SW480 (cell line): ENCODE measurements at regions not wholly inside any gene's neighbourhood (a gene's known extent, or its start where the extent isn't known, plus 50 kb on each side); places are given as distances from the start of the nearest gene placed in this dataset.
"Not testable (repeated sequence)": the region's sequence is repeated elsewhere in the genome, so short reads cannot be mapped to it uniquely, and the experiment has no call there.

Experiments
- DNase-seq: peaks from one replicate; pipeline ENCODE4 v3.0.0-alpha.2; 2016; ENCODE audit warnings: low spot score

DNA sequence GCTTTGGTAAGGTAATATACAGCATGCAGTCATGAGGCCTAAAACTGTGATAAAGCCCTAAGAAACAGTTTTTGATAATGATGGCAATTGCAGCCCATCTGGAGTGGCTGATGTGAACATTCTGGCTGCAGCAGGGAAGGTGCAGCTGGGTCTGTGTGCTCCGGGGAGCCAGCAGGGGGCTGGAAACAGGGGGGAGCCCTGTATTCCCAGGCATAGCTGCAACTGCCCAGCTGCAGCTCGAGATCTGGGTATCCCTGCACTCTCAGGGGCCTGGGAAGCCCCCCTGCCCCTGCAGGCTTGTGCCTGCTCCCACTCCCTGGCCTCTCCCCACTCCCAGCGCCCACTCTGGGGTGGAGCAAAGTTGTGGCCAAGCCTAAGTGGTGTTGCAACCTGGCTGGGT, 95.6 kb downstream of the RRAGB start:
- DNase-seq = no peak

DNA sequence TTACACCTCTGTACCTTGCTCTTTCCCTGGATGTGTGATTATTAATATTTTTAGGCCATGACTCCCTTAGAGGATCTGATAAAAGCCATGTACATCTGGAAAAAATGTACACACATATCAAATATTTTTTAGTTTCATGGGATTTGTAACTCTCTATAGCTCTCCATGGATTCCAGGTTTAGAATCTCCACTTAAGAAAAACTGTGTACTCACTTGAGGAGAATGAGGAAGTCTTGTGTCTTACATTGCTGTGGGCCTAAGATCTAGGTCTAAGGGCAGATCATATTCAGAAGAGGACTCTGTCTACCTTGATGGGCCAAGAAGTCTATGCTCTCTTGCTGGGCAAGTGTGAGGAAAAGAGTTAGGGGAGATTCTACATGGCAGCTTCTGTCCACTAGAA, 98.0 kb downstream of the RRAGB start:
- DNase-seq = no peak

DNA sequence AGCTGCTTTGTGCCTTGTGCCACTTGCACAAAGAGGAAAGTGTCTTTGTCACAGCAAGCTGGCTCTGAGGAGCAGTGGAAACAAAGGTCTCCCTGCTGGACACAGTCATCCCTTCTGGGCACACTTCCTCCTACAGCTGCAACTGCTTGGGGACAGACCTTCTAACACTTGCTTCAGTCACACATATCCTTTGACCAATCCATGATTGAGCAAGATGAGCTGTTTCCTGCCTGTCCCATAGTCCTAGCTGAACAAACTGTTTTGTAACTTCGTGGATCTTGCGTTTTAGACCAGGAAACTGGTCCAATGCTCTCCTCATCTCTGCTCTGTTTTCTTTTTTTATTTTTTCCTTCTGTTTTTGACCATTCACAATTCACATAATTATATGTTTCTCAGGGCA, 98.5 kb downstream of the RRAGB start:
- DNase-seq = no peak

DNA sequence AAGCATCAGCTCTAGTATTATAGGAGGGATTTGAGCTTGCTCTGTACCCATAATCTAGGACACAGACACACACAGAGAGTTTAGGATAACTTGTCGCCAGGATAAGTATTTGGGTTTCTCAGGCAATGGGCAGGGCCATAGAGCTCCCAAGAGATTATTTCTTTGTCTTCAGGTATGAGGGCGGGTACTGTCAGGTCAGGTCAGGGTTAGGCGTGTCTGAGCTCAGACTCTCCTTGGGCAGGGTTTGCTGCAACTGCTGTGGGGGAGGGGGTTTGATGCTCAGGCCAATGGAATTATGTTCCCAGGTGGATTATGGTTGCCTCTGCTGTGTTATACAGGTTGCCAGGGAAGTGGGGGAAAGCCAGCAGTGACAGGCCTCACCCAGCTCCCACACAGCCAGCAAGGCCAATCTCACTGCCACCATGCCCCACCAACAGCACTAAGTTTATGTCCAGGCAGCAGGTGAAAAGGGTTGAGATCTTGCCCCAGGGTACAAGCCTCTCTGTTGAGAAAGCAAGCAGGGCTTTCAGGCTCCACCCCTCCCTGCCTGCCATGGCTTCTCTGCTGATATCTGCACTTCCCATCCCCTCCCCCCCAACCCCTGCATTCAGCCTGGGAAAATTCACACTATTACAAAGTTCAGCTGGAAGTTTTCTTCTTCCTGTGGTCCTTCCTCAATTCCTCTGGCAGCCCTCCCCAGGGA, 101.3 kb downstream of the RRAGB start:
- no peak for DNase-seq

DNA sequence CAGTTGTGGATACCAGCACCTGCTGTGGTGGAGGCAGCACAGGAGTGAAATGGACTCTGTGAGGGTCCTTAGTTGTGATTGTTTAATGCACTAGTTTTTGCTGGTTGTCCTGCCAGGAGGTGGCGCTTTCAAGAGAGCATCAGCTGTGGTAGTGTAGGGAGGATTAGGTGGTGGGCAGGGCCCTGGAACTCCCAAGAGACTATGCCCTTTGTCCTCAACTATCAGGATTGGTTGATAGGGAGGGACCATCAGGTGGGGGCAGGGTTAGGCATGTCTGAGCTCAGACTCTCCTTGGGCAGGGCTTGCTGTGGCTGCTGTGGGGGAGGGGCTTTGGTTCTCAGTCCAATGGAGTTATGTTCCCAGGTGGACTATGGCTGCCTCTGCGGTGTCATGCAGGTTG, 121.9 kb downstream of the RRAGB start:
- DNase-seq = peak; percentile 9

DNA sequence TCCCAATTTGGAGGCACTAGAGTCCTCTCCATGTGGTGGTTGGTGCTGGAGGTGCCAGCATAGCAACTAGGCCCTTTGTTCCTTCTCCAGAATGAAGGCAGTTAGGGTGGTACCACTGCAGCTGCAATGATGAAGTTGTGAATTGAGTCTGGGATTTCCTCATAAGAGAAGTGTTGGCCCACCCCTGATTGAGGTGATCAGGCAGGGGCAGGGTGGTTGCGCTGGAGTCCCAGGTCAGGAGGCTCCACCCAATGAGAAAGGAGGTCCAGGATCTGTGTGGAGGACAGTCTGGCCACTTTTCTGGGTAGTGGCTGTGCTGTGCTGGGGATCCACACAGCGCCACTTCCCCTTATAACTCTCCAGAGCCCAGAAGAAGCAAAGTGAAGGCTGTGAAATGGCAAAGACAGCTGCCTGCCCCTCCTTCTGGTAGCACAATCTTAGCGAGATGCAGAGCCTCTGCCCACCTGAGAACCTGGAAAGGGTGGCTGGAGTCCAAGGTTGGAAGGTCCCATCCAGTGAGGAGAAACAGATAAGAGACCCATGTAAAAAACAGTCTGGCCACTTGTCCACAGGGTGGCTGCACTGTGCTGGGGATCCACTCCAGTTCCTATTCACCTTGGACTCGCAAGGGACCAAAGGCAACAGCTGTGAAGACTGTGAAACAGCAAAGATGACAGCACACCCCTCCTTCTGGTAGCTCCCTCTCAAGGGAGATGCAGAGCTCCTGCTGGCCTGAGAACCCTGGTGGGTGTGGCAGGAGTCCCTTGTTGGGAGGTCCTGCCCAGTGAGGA, 124.6 kb downstream of the RRAGB start:
- no peak for DNase-seq

DNA sequence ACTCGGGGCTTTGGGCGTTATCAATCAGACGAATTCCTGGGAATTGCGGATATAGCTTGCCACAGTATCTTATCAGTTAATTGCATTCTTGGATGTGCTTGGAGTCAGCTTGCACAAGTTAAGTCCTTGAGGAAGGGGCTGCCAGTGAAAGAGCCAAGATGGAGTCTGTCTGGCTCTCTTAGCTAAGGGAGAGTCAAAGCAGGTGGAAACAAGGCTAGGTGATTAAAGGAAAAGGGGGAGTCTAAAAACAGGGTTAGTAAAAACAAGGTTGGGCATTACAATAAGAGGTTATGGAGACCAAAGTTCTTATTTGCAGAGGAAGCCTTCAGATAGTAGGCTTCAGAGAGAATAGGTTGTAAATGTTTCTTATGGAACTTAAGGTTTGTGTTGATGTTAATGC, 149.2 kb downstream of the RRAGB start:
- DNase-seq = not testable (repeated sequence)

DNA sequence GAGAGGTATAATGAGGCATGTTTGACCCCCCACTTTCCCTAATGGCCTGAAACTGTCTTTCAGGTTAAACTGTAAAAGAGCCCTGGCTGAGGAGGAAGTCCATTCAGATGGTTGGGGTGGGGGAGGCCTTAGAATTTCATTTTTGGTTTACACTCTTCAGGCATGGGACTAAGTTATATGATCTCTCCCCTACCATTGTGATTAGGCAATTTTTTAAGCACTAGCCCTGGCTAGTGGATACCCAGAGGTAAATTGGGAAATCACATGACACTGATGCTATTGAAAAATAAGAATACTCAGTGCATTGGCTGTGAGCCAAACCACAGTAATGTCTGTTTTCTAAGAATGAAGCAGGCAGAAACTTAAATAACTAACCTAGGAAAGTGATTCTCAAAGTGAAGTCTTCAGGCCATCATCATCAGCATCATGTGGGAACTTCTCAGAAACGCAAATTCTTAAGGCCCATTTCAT, 149.7 kb downstream of the RRAGB start:
- DNase-seq = no peak

DNA sequence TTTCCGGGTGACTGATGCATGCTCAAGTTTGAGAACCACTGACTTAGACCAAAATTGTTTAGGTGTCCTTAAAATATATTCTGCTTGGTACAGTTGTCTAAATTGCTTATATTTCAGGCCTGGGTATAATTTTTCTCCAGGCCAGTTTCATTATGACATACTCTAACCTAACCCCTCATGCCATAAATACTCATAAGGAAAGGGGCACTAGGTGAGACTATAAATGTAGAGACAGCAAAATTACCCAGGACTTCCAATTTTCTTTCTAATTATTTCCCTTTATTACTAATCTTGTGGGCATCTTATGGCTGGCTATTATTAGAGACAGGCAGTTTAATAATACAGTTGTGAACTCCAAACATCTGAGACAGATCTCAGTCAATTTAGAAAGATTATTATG, 150.2 kb downstream of the RRAGB start:
- DNase-seq = no peak

DNA sequence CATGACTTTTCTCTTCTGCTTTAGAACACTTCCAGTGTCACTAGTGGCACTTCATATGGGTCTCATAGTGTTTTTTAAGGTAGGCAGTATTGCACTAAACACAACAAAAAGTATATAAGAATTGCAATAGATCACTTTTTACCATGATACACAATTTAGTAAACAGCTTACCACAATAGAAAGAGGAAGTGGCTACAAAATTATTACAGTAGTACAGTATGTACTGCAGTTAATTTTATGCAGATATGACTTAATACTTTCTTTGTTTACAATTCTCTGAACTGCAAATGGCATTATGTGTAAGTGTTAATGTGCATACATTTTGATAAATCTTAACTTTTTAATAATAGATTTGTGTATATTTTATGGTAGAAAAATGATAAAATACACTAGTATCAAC, 157.3 kb downstream of the RRAGB start:
- DNase-seq = no peak

DNA sequence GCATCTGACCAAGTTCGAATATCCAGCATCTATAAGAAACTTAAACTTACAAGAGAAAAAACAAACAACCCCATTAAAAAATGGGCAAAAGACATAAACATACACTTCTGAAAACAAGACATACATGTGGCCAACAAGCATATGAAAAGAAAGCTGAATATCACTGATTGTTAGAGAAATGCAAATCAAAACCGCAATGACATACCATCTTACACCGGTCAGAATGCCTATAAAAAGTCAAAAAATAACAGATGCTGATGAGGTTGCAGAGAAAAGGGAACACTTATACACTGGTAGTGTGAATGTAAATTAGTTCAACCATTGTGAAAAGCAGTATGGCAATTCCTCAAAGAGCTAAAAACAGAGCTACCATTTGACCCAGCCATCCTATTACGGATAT, 166.0 kb downstream of the RRAGB start:
- DNase-seq = not testable (repeated sequence)

DNA sequence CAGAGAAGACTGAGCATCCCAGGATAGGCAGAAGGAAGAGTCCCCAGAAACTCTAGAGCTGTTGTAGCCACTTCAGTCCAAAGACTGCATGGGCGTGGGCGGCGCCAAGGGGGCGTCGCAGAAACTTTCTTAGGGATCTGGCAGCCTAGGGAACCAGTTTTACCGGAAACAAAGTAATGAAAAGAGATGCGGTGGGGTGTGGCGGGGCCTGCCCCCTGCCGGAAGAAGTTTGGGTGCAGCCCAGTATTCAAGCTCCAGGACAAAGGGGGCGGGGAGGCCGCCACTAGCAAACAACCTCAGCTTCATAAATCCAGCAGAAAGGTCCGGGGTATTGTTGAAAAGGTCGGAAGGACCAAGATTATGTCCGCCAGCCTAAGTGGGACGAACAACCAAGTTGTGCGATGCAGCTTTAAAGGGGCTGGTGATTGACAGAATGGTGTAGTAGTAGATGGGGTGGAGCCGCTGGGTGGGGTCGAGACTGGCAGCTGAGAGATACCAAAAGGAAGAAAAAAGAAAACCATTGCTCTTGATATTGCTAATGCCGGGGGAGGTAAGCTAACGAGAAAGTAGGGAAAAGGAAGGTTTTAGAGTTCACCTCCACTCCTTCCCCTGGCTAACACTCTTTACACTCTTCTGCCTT, 190.5 kb downstream of the RRAGB start:
- peak; percentile 27 for DNase-seq

DNA sequence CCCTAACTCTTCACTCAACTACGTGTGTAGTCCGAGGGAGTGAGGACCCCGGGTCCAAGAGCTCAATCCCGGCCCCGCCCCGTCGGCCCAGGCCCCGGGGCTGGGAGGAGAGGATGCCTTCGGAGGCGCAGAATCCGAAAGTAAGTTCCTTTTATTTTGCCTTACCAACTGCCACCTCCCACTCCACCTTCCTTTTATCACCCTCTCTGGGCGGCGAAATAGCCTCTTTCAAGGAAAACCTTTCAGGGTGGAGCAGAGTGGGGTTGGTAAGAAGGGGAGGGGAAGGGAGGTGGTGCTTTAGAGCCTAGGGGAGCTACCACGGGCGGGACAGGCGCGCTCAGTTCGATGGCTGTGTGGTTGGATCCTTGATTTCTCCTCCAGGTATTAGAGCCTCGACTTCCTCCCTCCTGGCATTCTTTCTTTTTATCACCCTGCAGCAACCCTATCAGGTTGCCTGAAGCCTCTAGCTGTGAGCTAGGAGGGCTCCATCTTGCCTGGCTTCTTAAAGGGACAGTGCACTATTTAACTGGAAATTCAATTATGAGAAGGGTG, 191.2 kb downstream of the RRAGB start:
- peak; percentile 41 for DNase-seq

DNA sequence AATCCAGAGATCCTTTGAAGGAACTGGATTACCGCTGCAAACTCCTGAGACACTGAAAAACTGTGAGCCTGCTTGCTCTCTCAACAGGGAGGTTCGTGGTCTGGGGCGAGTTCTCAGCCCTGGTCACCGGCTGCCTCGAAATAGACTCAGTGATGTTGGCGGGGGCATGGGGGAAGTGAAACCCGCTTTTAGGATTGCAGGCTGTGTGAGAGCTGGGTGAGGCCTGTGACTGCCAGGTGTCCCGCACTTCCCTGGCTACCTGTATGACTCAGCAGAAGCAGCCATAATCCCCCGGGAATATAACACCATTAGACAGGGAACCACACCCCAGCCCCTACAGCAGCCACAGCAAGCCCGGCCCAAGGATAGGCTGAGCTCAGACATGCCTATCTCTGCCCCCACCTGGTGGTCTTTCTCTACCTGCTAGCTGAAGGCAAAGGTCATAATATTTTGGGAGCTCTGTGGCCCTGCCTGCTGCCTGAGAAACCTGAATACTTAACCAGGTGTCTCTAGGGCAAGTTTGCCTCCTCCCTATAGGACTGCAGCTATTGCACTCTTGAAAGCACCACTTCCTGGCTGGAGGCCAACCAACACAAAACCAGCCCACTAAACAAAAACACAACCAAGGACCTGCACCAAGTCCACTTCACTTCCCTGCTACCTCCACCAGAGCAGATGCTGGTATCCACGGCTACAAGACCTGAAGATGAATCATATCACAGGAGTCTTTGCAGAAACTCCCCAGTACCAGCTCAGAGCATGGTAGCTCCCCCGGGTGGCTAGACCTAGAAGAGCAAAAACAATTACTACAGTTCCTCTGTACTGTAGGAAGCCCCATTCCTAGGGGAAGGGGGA, 202.0 kb downstream of the RRAGB start:
- DNase-seq = no peak

DNA sequence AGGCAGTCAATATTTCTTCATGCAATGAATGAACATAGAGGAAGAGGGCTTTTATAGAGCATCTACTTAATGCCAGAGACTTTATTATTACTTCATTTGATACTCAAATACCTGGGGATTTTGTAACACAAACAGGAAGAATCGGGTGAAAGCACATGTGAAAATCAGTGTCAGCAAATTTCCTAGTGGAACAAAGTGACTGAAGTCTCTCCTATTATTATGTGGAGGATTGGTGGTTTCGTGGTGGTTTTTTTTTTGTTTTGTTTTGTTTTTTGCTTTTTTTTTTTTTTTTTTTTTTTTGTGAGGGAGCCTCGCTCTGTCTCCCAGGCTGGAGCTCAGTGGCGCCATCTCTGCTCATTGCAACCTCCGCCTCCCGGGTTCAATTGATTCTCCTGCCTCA, 207.0 kb downstream of the RRAGB start:
- no peak for DNase-seq

DNA sequence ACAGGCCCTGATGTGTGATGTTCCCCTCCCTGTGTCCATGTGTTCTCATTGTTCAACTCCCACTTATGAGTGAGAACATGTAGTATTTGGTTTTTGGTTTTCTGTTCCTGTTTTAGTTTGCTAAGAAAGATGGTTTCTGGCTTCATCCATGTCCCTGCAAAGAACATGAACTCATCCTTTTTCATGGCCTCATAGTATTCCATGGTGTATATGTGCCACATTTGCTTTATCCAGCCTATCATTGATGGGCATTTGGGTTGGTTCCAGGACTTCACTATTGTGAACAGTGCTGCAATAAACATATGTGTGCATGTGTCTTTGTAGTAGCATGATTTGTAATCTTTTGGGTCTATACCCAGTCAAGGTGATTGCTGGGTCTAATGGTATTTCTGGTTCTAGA, 211.0 kb downstream of the RRAGB start:
- not testable (repeated sequence) for DNase-seq
